ENCODE measurements at regions not wholly inside any gene's neighbourhood (a gene's known extent, or its start where the extent isn't known, plus 50 kb on each side); places are given as distances from the start of the nearest gene placed in this dataset.

- TF ChIP-seq POLR2A (IDR thresholded peaks at IDR 0.05) (no peak), CTCF (IDR thresholded peaks at IDR 0.05) (no peak), EP300 (IDR thresholded peaks at IDR 0.05) (no peak), POLR2AphosphoS5 (IDR thresholded peaks at IDR 0.05) (no peak)
- no peaks in the 10 kb centered on the region for H3K4me1 ChIP-seq
- H3K4me3 ChIP-seq: no peak overlapping the region
- H3K36me3 ChIP-seq: no peaks in the 10 kb centered on the region
- no peaks in the 10 kb centered on the region for H3K9me3 ChIP-seq
- DNase-seq: no peak
- WGBS, 2 donors: 52 to 66% methylated on average over 8 of the region's 8 CpGs
- intact Hi-C loops (cut with DNase I): no loop called here
- H3K27ac ChIP-seq: no peak overlapping the region
- H3K27me3 ChIP-seq: no peaks in the 10 kb centered on the region
These were observed 222.6 kb downstream of the PDCD6IP start for GRCh38 chr3:34020726-34021680.

GRCh38 chr3:34022147-34022546 is 223.7 kb downstream of the PDCD6IP start:
- H3K4me3 ChIP-seq: no peak overlapping the region
- intact Hi-C loops (cut with DNase I): no loop called here
- 63 to 89% methylated on average over 2 of the region's 2 CpGs for WGBS, 2 donors
- no peaks in the 10 kb centered on the region for H3K9me3 ChIP-seq
- H3K27ac ChIP-seq: no peak overlapping the region
- H3K36me3 ChIP-seq: no peaks in the 10 kb centered on the region
- no peak for TF ChIP-seq POLR2A (IDR thresholded peaks at IDR 0.05)
- no peak for TF ChIP-seq CTCF (IDR thresholded peaks at IDR 0.05)
- no peak for TF ChIP-seq EP300 (IDR thresholded peaks at IDR 0.05)
- TF ChIP-seq POLR2AphosphoS5 (IDR thresholded peaks at IDR 0.05): no peak
- H3K27me3 ChIP-seq: no peaks in the 10 kb centered on the region
- no peak for DNase-seq
- no peaks in the 10 kb centered on the region for H3K4me1 ChIP-seq

GRCh38 chr3:34024447-34025240 is 226.2 kb downstream of the PDCD6IP start:
- intact Hi-C loops (cut with DNase I): no loop called here
- H3K4me1 ChIP-seq: no peaks in the 10 kb centered on the region
- no peak for TF ChIP-seq CTCF (IDR thresholded peaks at IDR 0.05)
- no peak for TF ChIP-seq POLR2AphosphoS5 (IDR thresholded peaks at IDR 0.05)
- TF ChIP-seq POLR2A (IDR thresholded peaks at IDR 0.05): no peak
- TF ChIP-seq EP300 (IDR thresholded peaks at IDR 0.05): no peak
- WGBS, 2 donors: 87 to 93% methylated on average over 3 of the region's 3 CpGs
- H3K9me3 ChIP-seq: no peaks in the 10 kb centered on the region
- no peak overlapping the region for H3K4me3 ChIP-seq
- H3K27ac ChIP-seq: no peak overlapping the region
- H3K36me3 ChIP-seq: no peaks in the 10 kb centered on the region
- no peaks in the 10 kb centered on the region for H3K27me3 ChIP-seq
- no peak for DNase-seq

- Histone ChIP-seq H3K4me1 (no peaks in the 10 kb centered on the region), H3K9me3 (no peaks in the 10 kb centered on the region)
- 73 to 78% methylated on average over 7 of the region's 7 CpGs for WGBS, 2 donors
These were observed 235.4 kb downstream of the PDCD6IP start for GRCh38 chr3:34033839-34034238.

More at GRCh38 chr3:34033839-34034238, 235.4 kb downstream of the PDCD6IP start:
- no peak overlapping the region for H3K27ac ChIP-seq
- no peaks in the 10 kb centered on the region for H3K36me3 ChIP-seq
- intact Hi-C loops (cut with DNase I): no loop called here
- no peak overlapping the region for H3K4me3 ChIP-seq
- no peak for TF ChIP-seq POLR2A (IDR thresholded peaks at IDR 0.05)
- no peak for TF ChIP-seq POLR2AphosphoS5 (IDR thresholded peaks at IDR 0.05)
- no peak for TF ChIP-seq CTCF (IDR thresholded peaks at IDR 0.05)
- H3K27me3 ChIP-seq: no peaks in the 10 kb centered on the region
- DNase-seq: no peak

Data from sigmoid colon (tissue), 6 donors.